Peyer's patch (tissue), 4 donors: ENCODE measurements at regions not wholly inside any gene's neighbourhood (a gene's known extent, or its start where the extent isn't known, plus 50 kb on each side); places are given as distances from the start of the nearest gene placed in this dataset.

Experiments
- DNase-seq, 3 donors: peaks; one replicate each; pipeline ENCODE4 v3.0.0-alpha.2; 2017 to 2019
- H3K27ac ChIP-seq, 4 donors: fragments of 200-600 bp; sonication (generic); one replicate each; pipeline ENCODE4 v1.5.1; 2016 to 2019
- H3K27me3 ChIP-seq, 2 donors: fragments of 200-600 bp; sonication (generic); one replicate each; pipeline ENCODE4 v1.5.1; 2019
- H3K36me3 ChIP-seq, 3 donors: fragments of 200-600 bp; sonication (generic); one replicate each; pipeline ENCODE4 v1.5.1; 2016 to 2019
- H3K4me1 ChIP-seq, 4 donors: fragments of 200-600 bp; sonication (generic); one replicate each; pipeline ENCODE4 v1.5.1; 2016 to 2019
- H3K4me3 ChIP-seq, 4 donors: fragments of 200-600 bp; sonication (generic); 1 replicate in 3 of 4; 2 replicates in 1 of 4; pipeline ENCODE4 v1.5.1; 2016 to 2019; ENCODE audit warnings: mild to moderate bottlenecking in 1 of 4
- H3K9me3 ChIP-seq, 4 donors: fragments of 200-600 bp; sonication (generic); one replicate each; pipeline ENCODE4 v1.5.1; 2016 to 2019; ENCODE audit warnings: mild to moderate bottlenecking in 1 of 4
- POLR2A ChIP-seq, 2 donors: fragments of 450-650 bp; IDR thresholded peaks; one replicate each; pipeline ENCODE4 v1.5.1; 2017; ENCODE audit warnings: antibody characterized with exemption in 2 of 2, mild to moderate bottlenecking in 2 of 2, moderate library complexity in 2 of 2
- TF ChIP-seq, protein P1 (sequence below), 6 experiments: fragments of 450-650 bp in 4 of 6; fragments of 200-600 bp in 2 of 6; sonication (generic) in 1 of 6; IDR thresholded peaks; one replicate each; pipeline ENCODE4 v1.5.1; 2017 to 2019; ENCODE audit warnings: antibody characterized with exemption in 6 of 6, mild to moderate bottlenecking in 3 of 6, moderate library complexity in 1 of 6

DNA sequence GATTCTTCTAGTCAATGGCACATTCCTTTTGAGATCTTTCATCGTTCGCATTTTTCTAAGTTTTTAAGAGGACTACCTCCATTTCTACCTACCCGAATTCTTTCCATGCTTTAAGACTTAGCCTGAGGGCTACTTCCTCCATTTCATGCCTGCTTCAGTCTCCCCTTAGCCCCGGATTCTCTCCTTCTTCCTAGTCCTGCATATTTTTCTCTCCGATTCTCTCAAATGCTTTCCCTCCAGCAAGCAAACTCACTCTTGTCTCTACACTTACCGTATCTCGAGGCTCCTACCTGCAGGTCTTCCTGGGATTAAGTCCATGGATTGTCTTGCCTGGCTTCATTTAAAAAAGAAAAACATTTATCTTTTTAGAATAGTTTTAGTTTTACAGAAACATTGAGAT lies 354.4 kb downstream of the MYCN start:
- Histone ChIP-seq H3K36me3 (no peaks in the 10 kb centered on the region), H3K9me3 (no peaks in the 10 kb centered on the region), H3K4me1 (no peaks in the 10 kb centered on the region), H3K27me3 (no peaks in the 10 kb centered on the region), H3K27ac (no peak overlapping the region), H3K4me3 (no peak overlapping the region)
- DNase-seq, result no peak
- TF ChIP-seq POLR2A (IDR thresholded peaks at IDR 0.05), result no peak

DNA sequence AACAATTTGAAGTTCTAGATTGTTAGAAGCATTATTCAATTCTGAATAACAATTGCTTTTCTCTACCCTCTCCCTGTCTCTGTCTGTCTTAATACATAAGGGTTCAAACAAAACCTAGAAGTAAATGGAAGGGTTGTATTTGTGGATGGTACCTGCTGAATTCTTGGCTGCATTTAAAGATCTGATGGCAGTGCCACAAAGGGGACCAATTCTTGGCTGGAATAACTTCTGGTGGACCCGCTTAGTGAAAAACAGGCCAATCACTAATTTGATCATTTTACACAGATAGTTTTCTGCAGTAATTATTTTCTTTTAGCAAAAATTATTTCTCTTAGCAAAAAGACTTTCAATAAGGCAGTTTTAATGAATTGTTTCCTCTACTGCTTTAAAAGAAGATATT lies 353.5 kb downstream of the MYCN start:
- Histone ChIP-seq H3K4me1 (no peaks in the 10 kb centered on the region), H3K27me3 (no peaks in the 10 kb centered on the region), H3K4me3 (no peak overlapping the region), H3K27ac (no peak overlapping the region), H3K36me3 (no peaks in the 10 kb centered on the region), H3K9me3 (no peaks in the 10 kb centered on the region)
- DNase-seq, result no peak
- TF ChIP-seq POLR2A (IDR thresholded peaks at IDR 0.05), result no peak

DNA sequence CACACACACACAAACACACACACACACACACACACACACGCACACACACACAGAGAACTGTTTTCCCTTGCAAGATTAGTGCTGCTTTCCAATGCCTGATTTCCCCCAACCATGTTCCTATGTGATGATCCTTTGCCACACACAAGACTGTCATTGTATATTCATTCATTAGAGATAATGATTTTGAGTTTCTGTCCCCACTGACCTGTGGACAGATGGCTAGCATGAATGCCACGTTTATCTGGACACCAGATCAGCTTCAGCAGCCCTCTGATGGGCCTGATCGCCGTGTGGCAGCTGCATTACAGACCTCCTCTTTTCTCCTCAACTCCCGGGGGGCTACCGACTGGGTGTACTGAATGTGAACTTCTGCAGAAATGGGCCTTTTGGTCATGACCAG lies 353.0 kb downstream of the MYCN start:
- H3K27me3 ChIP-seq, result no peaks in the 10 kb centered on the region
- H3K27ac ChIP-seq, result no peak overlapping the region
- no peak overlapping the region for H3K4me3 ChIP-seq
- TF ChIP-seq, protein P1, sequence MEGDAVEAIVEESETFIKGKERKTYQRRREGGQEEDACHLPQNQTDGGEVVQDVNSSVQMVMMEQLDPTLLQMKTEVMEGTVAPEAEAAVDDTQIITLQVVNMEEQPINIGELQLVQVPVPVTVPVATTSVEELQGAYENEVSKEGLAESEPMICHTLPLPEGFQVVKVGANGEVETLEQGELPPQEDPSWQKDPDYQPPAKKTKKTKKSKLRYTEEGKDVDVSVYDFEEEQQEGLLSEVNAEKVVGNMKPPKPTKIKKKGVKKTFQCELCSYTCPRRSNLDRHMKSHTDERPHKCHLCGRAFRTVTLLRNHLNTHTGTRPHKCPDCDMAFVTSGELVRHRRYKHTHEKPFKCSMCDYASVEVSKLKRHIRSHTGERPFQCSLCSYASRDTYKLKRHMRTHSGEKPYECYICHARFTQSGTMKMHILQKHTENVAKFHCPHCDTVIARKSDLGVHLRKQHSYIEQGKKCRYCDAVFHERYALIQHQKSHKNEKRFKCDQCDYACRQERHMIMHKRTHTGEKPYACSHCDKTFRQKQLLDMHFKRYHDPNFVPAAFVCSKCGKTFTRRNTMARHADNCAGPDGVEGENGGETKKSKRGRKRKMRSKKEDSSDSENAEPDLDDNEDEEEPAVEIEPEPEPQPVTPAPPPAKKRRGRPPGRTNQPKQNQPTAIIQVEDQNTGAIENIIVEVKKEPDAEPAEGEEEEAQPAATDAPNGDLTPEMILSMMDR (IDR thresholded peaks at IDR 0.05), result no peak
- TF ChIP-seq POLR2A (IDR thresholded peaks at IDR 0.05), result no peak
- DNase-seq, result no peak
- no peaks in the 10 kb centered on the region for H3K9me3 ChIP-seq
- no peaks in the 10 kb centered on the region for H3K4me1 ChIP-seq
- no peaks in the 10 kb centered on the region for H3K36me3 ChIP-seq

- no peaks in the 10 kb centered on the region for H3K9me3 ChIP-seq
- DNase-seq, result no peak
- H3K4me3 ChIP-seq, result no peak overlapping the region
- no peaks in the 10 kb centered on the region for H3K4me1 ChIP-seq
- H3K27me3 ChIP-seq, result no peaks in the 10 kb centered on the region
- no peak for TF ChIP-seq POLR2A (IDR thresholded peaks at IDR 0.05)
- TF ChIP-seq, protein P1 (IDR thresholded peaks at IDR 0.05), result no peak
- H3K27ac ChIP-seq, result no peak overlapping the region
- no peaks in the 10 kb centered on the region for H3K36me3 ChIP-seq
Observed at GRCh38 chr2:16291731-16292550, 351.6 kb downstream of the MYCN start.

GRCh38 chr2:16291226-16291625 lies 350.9 kb downstream of the MYCN start:
- Histone ChIP-seq H3K4me3 (no peak overlapping the region), H3K27me3 (no peaks in the 10 kb centered on the region), H3K36me3 (no peaks in the 10 kb centered on the region), H3K4me1 (no peaks in the 10 kb centered on the region), H3K27ac (no peak overlapping the region), H3K9me3 (no peaks in the 10 kb centered on the region)
- TF ChIP-seq, protein P1 (IDR thresholded peaks at IDR 0.05), result no peak
- TF ChIP-seq POLR2A (IDR thresholded peaks at IDR 0.05), result no peak
- DNase-seq, result no peak

GRCh38 chr2:16290311-16291020 lies 350.1 kb downstream of the MYCN start:
- TF ChIP-seq, protein P1 (IDR thresholded peaks at IDR 0.05), result no peak
- no peak for TF ChIP-seq POLR2A (IDR thresholded peaks at IDR 0.05)
- Histone ChIP-seq H3K4me1 (no peaks in the 10 kb centered on the region), H3K9me3 (no peaks in the 10 kb centered on the region), H3K4me3 (no peak overlapping the region), H3K27ac (no peak overlapping the region), H3K36me3 (no peaks in the 10 kb centered on the region), H3K27me3 (no peaks in the 10 kb centered on the region)
- DNase-seq, result no peak
